RWPE2 (cell line): ENCODE measurements at regions not wholly inside any gene's neighbourhood (a gene's known extent, or its start where the extent isn't known, plus 50 kb on each side); places are given as distances from the start of the nearest gene placed in this dataset.

Experiments used
- ATAC-seq: fragments of 200-7000 bp; cut with Tn5 transposase; 3 replicates; pipeline ENCODE4 v1.9.1; 2021; ENCODE audit warnings: low read depth
- DNase-seq: peaks from one replicate; pipeline ENCODE4 v3.0.0-alpha.2; 2020; ENCODE audit warnings: low spot score
- H3K27ac ChIP-seq: fragments of 450-650 bp; 2 replicates; pipeline ENCODE4 v1.5.1; 2017; ENCODE audit warnings: mild to moderate bottlenecking; ENCODE audit not compliant: poor library complexity, severe bottlenecking
- H3K27me3 ChIP-seq: fragments of 250-450 bp; sonication (Bioruptor Pico); 2 replicates; pipeline ENCODE4 v1.5.1; 2021; ENCODE audit warnings: mild to moderate bottlenecking, moderate library complexity; ENCODE audit not compliant: insufficient read depth, poor library complexity, severe bottlenecking
- H3K36me3 ChIP-seq: fragments of 250-450 bp; sonication (Bioruptor Pico); 2 replicates; pipeline ENCODE4 v1.5.1; 2020; ENCODE audit warnings: low read depth, mild to moderate bottlenecking, moderate library complexity
- H3K4me1 ChIP-seq: fragments of 250-450 bp; sonication (Bioruptor Pico); 2 replicates; pipeline ENCODE4 v1.5.1; 2021; ENCODE audit warnings: mild to moderate bottlenecking, moderate library complexity; ENCODE audit not compliant: insufficient read depth, poor library complexity, severe bottlenecking
- H3K4me3 ChIP-seq: fragments of 250-450 bp; sonication (Bioruptor Pico); 2 replicates; pipeline ENCODE4 v1.5.1; 2021; ENCODE audit warnings: mild to moderate bottlenecking, moderate library complexity; ENCODE audit not compliant: severe bottlenecking
- H3K9me3 ChIP-seq: fragments of 250-450 bp; sonication (Bioruptor Pico); 2 replicates; pipeline ENCODE4 v1.5.1; 2021; ENCODE audit warnings: mild to moderate bottlenecking, moderate library complexity; ENCODE audit not compliant: severe bottlenecking
- TF ChIP-seq, protein P1 (sequence below): fragments of 450-650 bp; IDR thresholded peaks from one replicate; pipeline ENCODE4 v1.5.1; 2017; ENCODE audit warnings: mild to moderate bottlenecking, moderate library complexity; ENCODE audit not compliant: poor library complexity, severe bottlenecking

- H3K27ac ChIP-seq = no peak overlapping the region
- TF ChIP-seq, protein P1, sequence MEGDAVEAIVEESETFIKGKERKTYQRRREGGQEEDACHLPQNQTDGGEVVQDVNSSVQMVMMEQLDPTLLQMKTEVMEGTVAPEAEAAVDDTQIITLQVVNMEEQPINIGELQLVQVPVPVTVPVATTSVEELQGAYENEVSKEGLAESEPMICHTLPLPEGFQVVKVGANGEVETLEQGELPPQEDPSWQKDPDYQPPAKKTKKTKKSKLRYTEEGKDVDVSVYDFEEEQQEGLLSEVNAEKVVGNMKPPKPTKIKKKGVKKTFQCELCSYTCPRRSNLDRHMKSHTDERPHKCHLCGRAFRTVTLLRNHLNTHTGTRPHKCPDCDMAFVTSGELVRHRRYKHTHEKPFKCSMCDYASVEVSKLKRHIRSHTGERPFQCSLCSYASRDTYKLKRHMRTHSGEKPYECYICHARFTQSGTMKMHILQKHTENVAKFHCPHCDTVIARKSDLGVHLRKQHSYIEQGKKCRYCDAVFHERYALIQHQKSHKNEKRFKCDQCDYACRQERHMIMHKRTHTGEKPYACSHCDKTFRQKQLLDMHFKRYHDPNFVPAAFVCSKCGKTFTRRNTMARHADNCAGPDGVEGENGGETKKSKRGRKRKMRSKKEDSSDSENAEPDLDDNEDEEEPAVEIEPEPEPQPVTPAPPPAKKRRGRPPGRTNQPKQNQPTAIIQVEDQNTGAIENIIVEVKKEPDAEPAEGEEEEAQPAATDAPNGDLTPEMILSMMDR = peak; percentile 100
- no peaks in the 10 kb centered on the region for H3K27me3 ChIP-seq
- H3K9me3 ChIP-seq = peaks cover 2% of the 10 kb centered on the region
- no peak overlapping the region for H3K4me3 ChIP-seq
- no peaks in the 10 kb centered on the region for H3K36me3 ChIP-seq
- DNase-seq (no peak), ATAC-seq (no peak)
- H3K4me1 ChIP-seq = no peaks in the 10 kb centered on the region
Observed at GRCh38 chr20:52379723-52380336, 188.3 kb upstream of the ZFP64 start.

- Histone ChIP-seq H3K4me3 (no peak overlapping the region), H3K27ac (no peak overlapping the region), H3K4me1 (no peaks in the 10 kb centered on the region), H3K9me3 (no peaks in the 10 kb centered on the region), H3K27me3 (no peaks in the 10 kb centered on the region), H3K36me3 (no peaks in the 10 kb centered on the region)
- TF ChIP-seq, protein P1 = peak; percentile 14
- no peak for DNase-seq
- ATAC-seq = 0 out of 3 replicates have a peak, but pooled peaks have one; percentile 28
Observed at GRCh38 chr20:52372169-52372568, 180.6 kb upstream of the ZFP64 start.

DNA sequence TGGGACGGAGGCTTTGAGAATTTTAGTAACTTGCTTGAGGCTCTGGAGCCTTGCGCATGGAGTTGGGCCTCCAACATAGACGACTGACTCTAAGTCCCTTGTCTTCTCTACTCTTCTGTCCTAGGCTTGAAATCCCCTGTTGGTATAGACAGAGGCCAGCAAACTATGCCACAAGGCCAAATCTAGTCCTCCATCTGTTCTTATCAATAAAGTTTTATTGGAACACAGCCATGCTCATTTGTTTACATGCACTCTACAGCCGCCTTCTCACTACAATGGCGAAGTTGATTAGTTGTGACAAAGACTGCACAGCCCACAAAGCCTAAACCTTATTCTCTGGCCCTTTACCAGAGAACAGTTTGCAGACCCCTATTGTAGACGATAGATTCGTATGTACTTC, 174.1 kb upstream of the ZFP64 start:
- Histone ChIP-seq H3K27me3 (no peaks in the 10 kb centered on the region), H3K4me1 (no peaks in the 10 kb centered on the region), H3K9me3 (no peaks in the 10 kb centered on the region), H3K4me3 (no peak overlapping the region), H3K27ac (no peak overlapping the region), H3K36me3 (no peaks in the 10 kb centered on the region)
- no peak for DNase-seq
- no peak for ATAC-seq
- TF ChIP-seq, protein P1 = no peak

GRCh38 chr20:52364405-52364804, 172.8 kb upstream of the ZFP64 start:
- Histone ChIP-seq H3K27ac (no peak overlapping the region), H3K27me3 (peaks cover 2% of the 10 kb centered on the region), H3K4me1 (no peaks in the 10 kb centered on the region), H3K9me3 (no peaks in the 10 kb centered on the region), H3K36me3 (no peaks in the 10 kb centered on the region), H3K4me3 (no peak overlapping the region)
- ATAC-seq = no peak
- no peak for DNase-seq
- TF ChIP-seq, protein P1 = no peak

- Histone ChIP-seq H3K9me3 (no peaks in the 10 kb centered on the region), H3K4me3 (no peak overlapping the region), H3K27me3 (peaks cover 7% of the 10 kb centered on the region), H3K27ac (no peak overlapping the region), H3K36me3 (no peaks in the 10 kb centered on the region), H3K4me1 (no peaks in the 10 kb centered on the region)
- TF ChIP-seq, protein P1 = no peak
- ATAC-seq (no peak), DNase-seq (no peak)
Observed at GRCh38 chr20:52361650-52362049, 170.1 kb upstream of the ZFP64 start.
